ENCODE measurements at regions not wholly inside any gene's neighbourhood (a gene's known extent, or its start where the extent isn't known, plus 50 kb on each side); places are given as distances from the start of the nearest gene placed in this dataset.
"Not testable (repeated sequence)": the region's sequence is repeated elsewhere in the genome, so short reads cannot be mapped to it uniquely, and the experiment has no call there.

DNA sequence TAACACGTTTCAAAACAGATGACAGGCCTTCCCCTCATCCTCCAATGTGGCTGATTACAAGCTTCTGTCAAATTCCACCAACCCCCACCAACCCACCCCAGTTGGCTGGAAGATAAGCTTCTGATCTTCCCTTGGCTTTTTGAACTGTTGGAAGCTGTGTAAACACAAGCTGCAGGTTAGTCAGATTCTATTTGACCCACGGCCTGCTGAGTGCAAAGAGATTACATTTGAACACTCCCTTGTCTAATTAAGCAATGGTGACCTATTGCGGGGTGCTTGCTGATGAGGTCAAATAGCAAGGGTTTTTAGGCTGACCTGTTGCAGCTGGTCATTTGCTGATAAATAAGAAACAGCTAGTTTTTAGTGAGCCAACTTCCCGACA lies 379.7 kb downstream of the BMP2 start:
- Histone ChIP-seq H3K36me3 (ENCODE audit: insufficient read depth) (no peaks in the 10 kb centered on the region), H3K4me3 (ENCODE audit: low read depth, low read length) (no peak overlapping the region), H3K4me1 (ENCODE audit: insufficient read depth) (no peaks in the 10 kb centered on the region), H3K27ac (ENCODE audit: low read depth) (no peak overlapping the region)
- 36% methylated on average over 4 of the region's 4 CpGs for WGBS
- no peak for DNase-seq (ENCODE audit: extremely low spot score)

- no peaks in the 10 kb centered on the region for H3K4me1 ChIP-seq (ENCODE audit: insufficient read depth)
Observed at GRCh38 chr20:7151676-7152470, 384.4 kb downstream of the BMP2 start.

DNA sequence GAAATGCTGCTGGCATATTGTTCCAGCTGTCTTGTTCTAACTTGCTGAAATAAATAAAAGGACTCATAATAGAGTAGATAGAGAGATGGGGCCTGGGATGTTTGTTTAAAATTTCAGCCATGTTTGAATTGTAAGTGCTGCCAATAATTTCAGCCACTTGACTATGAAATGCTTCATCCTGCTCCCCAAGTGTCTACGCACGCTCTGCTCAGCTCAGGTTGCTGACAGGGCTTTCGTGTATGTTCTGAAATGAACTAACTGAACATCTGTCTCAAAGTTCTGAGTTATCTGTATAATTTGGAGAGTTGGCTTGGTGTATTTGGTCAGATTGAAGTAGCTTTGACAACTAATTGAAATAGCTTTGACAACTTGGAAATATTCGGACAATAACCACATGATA lies 387.8 kb downstream of the BMP2 start:
- Histone ChIP-seq H3K27ac (ENCODE audit: low read depth) (no peak overlapping the region), H3K4me3 (ENCODE audit: low read depth, low read length) (no peak overlapping the region), H3K36me3 (ENCODE audit: insufficient read depth) (no peaks in the 10 kb centered on the region), H3K4me1 (ENCODE audit: insufficient read depth) (no peaks in the 10 kb centered on the region)
- no peak for DNase-seq (ENCODE audit: extremely low spot score)
- 65% methylated on average over 4 of the region's 4 CpGs for WGBS

More at GRCh38 chr20:7151676-7152470, 384.4 kb downstream of the BMP2 start:
- 56% methylated on average over 2 of the region's 2 CpGs for WGBS
- Histone ChIP-seq H3K27ac (ENCODE audit: low read depth) (no peak overlapping the region), H3K4me3 (ENCODE audit: low read depth, low read length) (no peak overlapping the region), H3K36me3 (ENCODE audit: insufficient read depth) (no peaks in the 10 kb centered on the region)
- DNase-seq (ENCODE audit: extremely low spot score): no peak

GRCh38 chr20:7155794-7156193 lies 388.3 kb downstream of the BMP2 start:
- Histone ChIP-seq H3K36me3 (ENCODE audit: insufficient read depth) (no peaks in the 10 kb centered on the region), H3K27ac (ENCODE audit: low read depth) (no peak overlapping the region), H3K4me3 (ENCODE audit: low read depth, low read length) (no peak overlapping the region), H3K4me1 (ENCODE audit: insufficient read depth) (no peaks in the 10 kb centered on the region)
- DNase-seq (ENCODE audit: extremely low spot score): no peak
- WGBS: 89% methylated on average over 2 of the region's 2 CpGs

- Histone ChIP-seq H3K4me1 (ENCODE audit: insufficient read depth) (no peaks in the 10 kb centered on the region), H3K4me3 (ENCODE audit: low read depth, low read length) (no peak overlapping the region), H3K36me3 (ENCODE audit: insufficient read depth) (no peaks in the 10 kb centered on the region), H3K27ac (ENCODE audit: low read depth) (no peak overlapping the region)
- DNase-seq (ENCODE audit: extremely low spot score): no peak
Observed at GRCh38 chr20:7159903-7160302, 392.4 kb downstream of the BMP2 start.

DNA sequence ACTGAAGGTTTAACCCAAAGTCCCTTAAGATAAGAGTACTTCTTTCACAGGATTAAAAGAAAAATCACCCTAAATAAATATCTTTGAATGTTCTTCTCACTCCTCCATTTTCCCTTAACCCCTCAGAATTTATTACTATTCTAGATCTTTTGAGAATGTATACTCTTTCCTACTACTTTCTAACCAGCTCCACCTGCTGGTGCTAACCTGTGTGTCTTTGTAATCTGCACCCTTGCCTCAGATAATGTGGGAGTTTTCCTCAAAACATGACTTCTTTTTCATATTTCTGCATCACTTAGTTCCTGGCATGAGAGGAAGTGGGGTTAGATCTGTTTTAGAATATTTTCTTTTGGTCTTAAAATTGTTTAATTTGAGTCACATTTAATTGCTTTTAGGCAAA lies 394.2 kb downstream of the BMP2 start:
- no peak for DNase-seq (ENCODE audit: extremely low spot score)
- Histone ChIP-seq H3K27ac (ENCODE audit: low read depth) (no peak overlapping the region), H3K4me1 (ENCODE audit: insufficient read depth) (no peaks in the 10 kb centered on the region)

GRCh38 chr20:7171911-7172310 lies 404.4 kb downstream of the BMP2 start:
- Histone ChIP-seq H3K27ac (ENCODE audit: low read depth) (no peak overlapping the region), H3K4me3 (ENCODE audit: low read depth, low read length) (no peak overlapping the region), H3K36me3 (ENCODE audit: insufficient read depth) (no peaks in the 10 kb centered on the region), H3K4me1 (ENCODE audit: insufficient read depth) (no peaks in the 10 kb centered on the region)
- 46% methylated on average over 1 of the region's 1 CpG for WGBS
- DNase-seq (ENCODE audit: extremely low spot score): no peak

More for the DNA sequence above, 394.2 kb downstream of the BMP2 start:
- H3K4me3 ChIP-seq (ENCODE audit: low read depth, low read length): no peak overlapping the region
- H3K36me3 ChIP-seq (ENCODE audit: insufficient read depth): no peaks in the 10 kb centered on the region

DNA sequence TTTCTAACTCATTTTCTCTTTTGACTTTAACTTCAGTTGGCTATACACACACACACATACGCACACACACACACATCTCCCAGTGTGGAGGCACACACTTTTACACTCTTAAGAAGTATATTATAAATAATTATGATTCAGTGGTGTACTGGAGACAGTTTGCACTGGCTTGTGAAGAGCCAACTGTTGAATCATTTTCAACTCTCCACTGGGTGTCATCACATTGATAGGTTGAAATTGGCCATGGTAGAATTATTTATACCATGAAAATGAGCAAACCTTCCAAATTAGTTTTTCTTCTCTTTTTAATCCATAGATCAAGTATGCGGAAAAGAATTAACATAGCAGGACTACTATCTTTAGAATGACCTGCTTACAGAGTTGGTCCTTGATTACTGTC lies 407.1 kb downstream of the BMP2 start:
- no peaks in the 10 kb centered on the region for H3K36me3 ChIP-seq (ENCODE audit: insufficient read depth)
- H3K4me1 ChIP-seq (ENCODE audit: insufficient read depth): no peaks in the 10 kb centered on the region
- no peak for DNase-seq (ENCODE audit: extremely low spot score)
- WGBS: 78% methylated on average over 2 of the region's 2 CpGs
- no peak overlapping the region for H3K4me3 ChIP-seq (ENCODE audit: low read depth, low read length)
- H3K27ac ChIP-seq (ENCODE audit: low read depth): no peak overlapping the region

GRCh38 chr20:7175827-7176226 lies 408.3 kb downstream of the BMP2 start:
- not testable (repeated sequence) for DNase-seq (ENCODE audit: extremely low spot score); H3K36me3 ChIP-seq (ENCODE audit: insufficient read depth); H3K4me3 ChIP-seq (ENCODE audit: low read depth, low read length); H3K4me1 ChIP-seq (ENCODE audit: insufficient read depth); H3K27ac ChIP-seq (ENCODE audit: low read depth)
- WGBS: 86% methylated on average over 1 of the region's 1 CpG

GRCh38 chr20:7178004-7178403 lies 410.5 kb downstream of the BMP2 start:
- H3K36me3 ChIP-seq (ENCODE audit: insufficient read depth): no peaks in the 10 kb centered on the region
- 92% methylated on average over 2 of the region's 2 CpGs for WGBS
- H3K27ac ChIP-seq (ENCODE audit: low read depth): no peak overlapping the region
- no peak for DNase-seq (ENCODE audit: extremely low spot score)
- H3K4me1 ChIP-seq (ENCODE audit: insufficient read depth): no peaks in the 10 kb centered on the region
- no peak overlapping the region for H3K4me3 ChIP-seq (ENCODE audit: low read depth, low read length)

DNA sequence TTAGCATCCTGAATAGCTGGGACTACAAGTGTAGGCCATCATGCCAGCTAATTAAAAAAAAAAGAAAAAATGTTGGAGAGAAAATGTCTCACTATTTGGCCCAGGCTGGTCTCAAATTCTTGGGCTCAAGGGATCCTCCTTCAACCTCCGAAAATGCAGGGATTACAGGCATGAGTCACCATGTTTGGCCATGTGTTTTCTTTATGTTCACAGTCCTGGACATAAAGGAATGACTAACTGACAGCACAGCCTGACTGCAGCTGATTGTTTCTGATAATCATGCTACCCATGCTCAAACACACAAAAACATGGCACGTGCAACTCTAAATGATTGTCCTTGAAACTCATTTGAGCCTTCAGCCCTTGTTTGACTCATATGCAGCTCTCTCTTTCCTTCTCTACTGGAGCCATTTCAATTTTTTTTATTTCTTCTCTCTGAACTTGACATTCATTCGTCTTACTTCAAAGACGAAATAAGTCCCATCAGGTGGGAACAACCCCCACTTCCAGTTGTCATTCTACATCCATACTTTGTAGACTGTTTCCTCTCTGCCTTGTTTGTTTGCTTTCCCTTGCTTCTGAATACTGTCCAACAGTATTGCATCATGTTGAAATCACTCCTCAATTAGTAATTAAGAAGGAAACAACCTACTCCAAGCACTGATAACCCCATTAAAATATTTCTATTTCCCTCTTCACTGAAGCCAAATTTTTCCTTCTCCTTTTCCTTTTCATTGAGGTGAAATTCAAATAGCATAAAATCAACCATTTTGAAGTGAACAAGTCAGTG lies 413.0 kb downstream of the BMP2 start:
- 68% methylated on average over 4 of the region's 4 CpGs for WGBS
- DNase-seq (ENCODE audit: extremely low spot score): no peak
- no peak overlapping the region for H3K4me3 ChIP-seq (ENCODE audit: low read depth, low read length)
- no peaks in the 10 kb centered on the region for H3K4me1 ChIP-seq (ENCODE audit: insufficient read depth)
- H3K27ac ChIP-seq (ENCODE audit: low read depth): no peak overlapping the region
- no peaks in the 10 kb centered on the region for H3K36me3 ChIP-seq (ENCODE audit: insufficient read depth)

DNA sequence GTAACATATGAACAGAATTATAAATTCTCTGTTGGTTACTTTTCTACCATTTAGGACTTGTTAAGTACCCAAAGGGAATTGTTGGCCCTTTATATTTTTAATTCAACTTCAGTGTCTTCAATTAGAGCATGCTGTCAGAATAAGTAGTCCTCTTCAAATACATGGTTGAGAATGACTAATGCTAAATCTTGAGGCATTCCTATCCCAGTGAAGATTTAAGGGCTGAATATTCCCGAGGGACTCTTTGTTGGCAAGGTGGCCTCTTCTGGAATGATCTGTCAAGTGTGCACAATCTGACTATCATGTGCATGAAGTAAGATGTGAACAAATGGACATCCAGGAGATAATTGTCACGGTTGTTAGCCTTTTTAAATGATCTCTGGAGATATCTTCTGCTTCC lies 421.7 kb downstream of the BMP2 start:
- H3K36me3 ChIP-seq (ENCODE audit: insufficient read depth): no peaks in the 10 kb centered on the region
- H3K4me1 ChIP-seq (ENCODE audit: insufficient read depth): no peaks in the 10 kb centered on the region
- DNase-seq (ENCODE audit: extremely low spot score): no peak
- no peak overlapping the region for H3K27ac ChIP-seq (ENCODE audit: low read depth)
- WGBS: 72% methylated on average over 2 of the region's 2 CpGs
- H3K4me3 ChIP-seq (ENCODE audit: low read depth, low read length): no peak overlapping the region

DNA sequence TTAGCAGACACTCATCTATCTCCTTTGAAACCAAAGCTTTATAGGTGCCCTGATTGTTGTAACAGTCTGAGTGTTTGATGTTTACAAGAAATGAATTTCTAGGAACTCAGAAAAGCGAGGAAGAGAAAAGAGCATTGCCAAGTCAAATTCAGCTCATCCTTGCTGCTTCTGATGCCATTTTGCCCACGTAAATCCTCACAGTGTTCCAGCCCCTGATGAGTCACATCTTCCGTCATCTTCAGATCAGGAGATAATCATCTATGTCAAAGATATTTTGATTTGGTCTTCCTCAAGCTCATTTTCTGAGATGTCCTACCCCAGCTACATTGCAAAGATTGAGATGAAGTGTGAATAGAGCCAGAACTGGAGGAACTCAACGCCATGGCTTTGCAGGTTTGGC lies 426.2 kb downstream of the BMP2 start:
- 62% methylated on average over 4 of the region's 4 CpGs for WGBS
- Histone ChIP-seq H3K4me3 (ENCODE audit: low read depth, low read length) (no peak overlapping the region), H3K27ac (ENCODE audit: low read depth) (no peak overlapping the region), H3K36me3 (ENCODE audit: insufficient read depth) (no peaks in the 10 kb centered on the region), H3K4me1 (ENCODE audit: insufficient read depth) (no peaks in the 10 kb centered on the region)
- no peak for DNase-seq (ENCODE audit: extremely low spot score)

DNA sequence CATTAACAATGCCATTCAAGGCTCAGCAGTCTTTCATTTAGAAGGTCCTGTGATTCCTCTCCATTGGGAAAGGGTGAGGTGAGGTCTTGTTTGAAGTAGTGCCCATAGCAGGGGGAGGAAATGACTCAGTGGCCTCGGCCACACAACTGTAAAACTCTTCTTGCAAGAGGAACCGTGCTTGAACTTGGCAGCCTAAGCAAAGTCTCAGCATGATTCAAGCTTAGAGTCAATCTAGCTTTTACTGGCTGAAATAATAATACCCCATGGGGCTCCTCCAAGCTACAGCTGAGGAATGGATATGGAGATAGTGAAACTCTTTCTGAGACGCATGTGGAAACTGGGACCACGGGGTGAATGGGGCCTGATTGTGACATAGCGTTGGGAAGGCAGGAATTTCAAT lies 428.2 kb downstream of the BMP2 start:
- no peaks in the 10 kb centered on the region for H3K4me1 ChIP-seq (ENCODE audit: insufficient read depth)
- no peak for DNase-seq (ENCODE audit: extremely low spot score)
- WGBS: 75% methylated on average over 5 of the region's 5 CpGs

More for the DNA sequence above, 428.2 kb downstream of the BMP2 start:
- no peaks in the 10 kb centered on the region for H3K36me3 ChIP-seq (ENCODE audit: insufficient read depth)
- no peak overlapping the region for H3K4me3 ChIP-seq (ENCODE audit: low read depth, low read length)
- H3K27ac ChIP-seq (ENCODE audit: low read depth): no peak overlapping the region

Measured in urinary bladder (tissue), 3 donors.